ENCODE measurements at regions not wholly inside any gene's neighbourhood (a gene's known extent, or its start where the extent isn't known, plus 50 kb on each side); places are given as distances from the start of the nearest gene placed in this dataset.

DNA sequence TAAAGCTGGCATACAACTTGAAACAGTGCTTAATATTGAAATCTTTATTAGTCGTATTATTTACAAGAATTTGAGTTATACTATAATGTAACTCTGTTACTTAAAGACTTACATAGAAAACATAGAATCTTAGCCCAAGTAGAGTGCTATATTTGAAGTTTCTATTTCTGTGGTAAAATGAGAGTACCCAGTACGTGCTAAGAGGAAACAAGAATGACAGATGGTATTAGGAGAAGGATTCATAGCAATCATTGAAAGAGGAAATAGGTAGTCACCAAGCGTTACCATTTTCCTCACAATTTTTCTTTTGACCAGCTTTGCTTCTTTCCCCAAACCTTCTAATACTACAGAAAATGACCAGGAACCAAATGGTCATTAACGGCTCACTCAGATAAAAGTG lies 412.1 kb upstream of the GRIA3 start:
- Mint-ChIP-seq H3K27ac (no peak overlapping the region), H3K36me3 (ENCODE audit: low read depth) (no peaks in the 10 kb centered on the region), H3K4me1 (no peaks in the 10 kb centered on the region), H3K4me3 (no peak overlapping the region), H3K9me3 (peaks cover 5% of the 10 kb centered on the region), H3K27me3 (no peaks in the 10 kb centered on the region)
- no peak for ATAC-seq
- no peak for DNase-seq

DNA sequence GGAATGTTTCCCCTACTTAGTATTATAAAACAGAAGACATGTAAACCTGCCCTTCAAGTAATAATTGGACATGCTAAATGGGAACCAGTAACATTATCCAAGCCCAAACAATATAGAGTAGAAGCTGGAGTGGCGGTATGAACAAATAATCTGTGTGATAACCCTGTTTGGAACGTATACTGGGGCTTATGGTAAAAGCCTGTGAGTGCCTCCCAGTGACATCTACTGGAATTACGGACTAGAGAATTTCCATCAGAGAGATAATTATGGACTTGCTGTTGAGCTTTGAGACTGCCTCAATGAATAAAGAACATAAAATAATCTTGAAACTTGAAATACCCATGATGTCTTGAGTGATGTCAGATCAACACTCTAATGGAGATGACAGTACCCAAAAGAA lies 406.3 kb upstream of the GRIA3 start:
- DNase-seq, result no peak
- ATAC-seq, result no peak
- Mint-ChIP-seq H3K36me3 (ENCODE audit: low read depth) (no peaks in the 10 kb centered on the region), H3K9me3 (no peaks in the 10 kb centered on the region), H3K27ac (no peak overlapping the region), H3K27me3 (no peaks in the 10 kb centered on the region), H3K4me1 (no peaks in the 10 kb centered on the region), H3K4me3 (no peak overlapping the region)

DNA sequence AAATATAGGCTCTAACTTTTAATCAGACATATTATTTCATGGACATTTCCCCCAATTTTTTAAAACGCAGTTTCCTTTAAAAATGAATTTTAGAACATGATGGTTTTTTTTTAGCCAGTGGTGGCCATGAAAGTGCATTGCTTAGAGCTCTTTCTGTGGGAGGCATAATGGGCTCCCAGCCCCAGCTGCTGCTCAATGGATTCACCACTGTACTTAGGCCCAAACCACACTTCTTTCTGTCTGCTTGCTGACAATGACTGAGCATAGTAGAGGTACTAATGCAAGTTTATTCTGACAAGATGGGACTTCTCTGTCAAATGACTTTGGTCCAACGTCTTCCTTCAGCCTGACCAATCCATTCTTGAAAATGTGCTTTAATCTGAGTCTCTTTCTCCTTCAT lies 400.2 kb upstream of the GRIA3 start:
- Mint-ChIP-seq H3K27me3 (no peaks in the 10 kb centered on the region), H3K9me3 (peaks cover 6% of the 10 kb centered on the region), H3K27ac (no peak overlapping the region), H3K4me3 (no peak overlapping the region), H3K36me3 (ENCODE audit: low read depth) (no peaks in the 10 kb centered on the region), H3K4me1 (no peaks in the 10 kb centered on the region)
- no peak for ATAC-seq
- DNase-seq, result no peak

DNA sequence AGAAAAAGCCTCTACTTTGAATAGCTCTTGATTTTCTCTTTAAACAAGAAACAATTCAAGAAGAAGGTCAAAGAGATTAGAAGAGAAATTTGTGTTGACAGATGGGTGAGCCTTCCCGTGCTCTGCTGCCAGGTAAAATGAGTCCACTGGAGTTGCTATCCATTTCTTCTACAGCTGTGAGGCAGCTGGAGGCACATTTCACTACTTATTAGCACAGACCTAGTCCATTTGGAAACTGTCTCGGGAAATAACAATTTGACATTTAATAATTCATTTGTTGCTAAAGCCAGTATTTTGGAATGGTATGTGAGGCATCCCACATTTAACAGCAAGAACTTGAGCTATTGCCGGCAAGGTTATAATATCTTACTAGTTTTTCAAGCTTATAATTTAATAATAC lies 396.8 kb upstream of the GRIA3 start:
- no peak overlapping the region for H3K27ac Mint-ChIP-seq
- no peaks in the 10 kb centered on the region for H3K36me3 Mint-ChIP-seq (ENCODE audit: low read depth)
- H3K4me3 Mint-ChIP-seq, result no peak overlapping the region
- H3K27me3 Mint-ChIP-seq, result no peaks in the 10 kb centered on the region
- DNase-seq (no peak), ATAC-seq (no peak)
- H3K9me3 Mint-ChIP-seq, result peaks cover 6% of the 10 kb centered on the region
- no peaks in the 10 kb centered on the region for H3K4me1 Mint-ChIP-seq

DNA sequence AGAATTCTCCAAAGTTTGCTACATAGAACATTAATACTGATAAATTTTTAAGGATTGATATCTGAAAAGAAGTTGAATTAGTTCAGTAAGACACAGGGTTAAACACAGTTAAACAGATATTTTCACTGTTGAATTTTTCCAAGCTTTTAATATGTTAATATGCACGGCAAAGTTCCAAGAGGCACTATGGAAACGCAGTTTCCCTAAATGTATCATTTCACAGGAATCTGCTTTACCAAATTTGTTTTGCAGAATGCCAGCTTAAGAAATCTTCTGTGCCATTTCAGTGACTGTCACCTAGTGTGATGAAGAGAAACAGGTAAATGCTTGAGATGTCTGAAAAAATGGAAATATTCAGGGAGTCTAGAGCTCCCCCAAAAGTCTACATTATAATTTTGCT lies 395.9 kb upstream of the GRIA3 start:
- no peaks in the 10 kb centered on the region for H3K36me3 Mint-ChIP-seq (ENCODE audit: low read depth)
- ATAC-seq (no peak), DNase-seq (no peak)
- H3K9me3 Mint-ChIP-seq, result peaks cover 6% of the 10 kb centered on the region
- H3K4me1 Mint-ChIP-seq, result no peaks in the 10 kb centered on the region
- no peaks in the 10 kb centered on the region for H3K27me3 Mint-ChIP-seq
- no peak overlapping the region for H3K4me3 Mint-ChIP-seq
- H3K27ac Mint-ChIP-seq, result no peak overlapping the region

DNA sequence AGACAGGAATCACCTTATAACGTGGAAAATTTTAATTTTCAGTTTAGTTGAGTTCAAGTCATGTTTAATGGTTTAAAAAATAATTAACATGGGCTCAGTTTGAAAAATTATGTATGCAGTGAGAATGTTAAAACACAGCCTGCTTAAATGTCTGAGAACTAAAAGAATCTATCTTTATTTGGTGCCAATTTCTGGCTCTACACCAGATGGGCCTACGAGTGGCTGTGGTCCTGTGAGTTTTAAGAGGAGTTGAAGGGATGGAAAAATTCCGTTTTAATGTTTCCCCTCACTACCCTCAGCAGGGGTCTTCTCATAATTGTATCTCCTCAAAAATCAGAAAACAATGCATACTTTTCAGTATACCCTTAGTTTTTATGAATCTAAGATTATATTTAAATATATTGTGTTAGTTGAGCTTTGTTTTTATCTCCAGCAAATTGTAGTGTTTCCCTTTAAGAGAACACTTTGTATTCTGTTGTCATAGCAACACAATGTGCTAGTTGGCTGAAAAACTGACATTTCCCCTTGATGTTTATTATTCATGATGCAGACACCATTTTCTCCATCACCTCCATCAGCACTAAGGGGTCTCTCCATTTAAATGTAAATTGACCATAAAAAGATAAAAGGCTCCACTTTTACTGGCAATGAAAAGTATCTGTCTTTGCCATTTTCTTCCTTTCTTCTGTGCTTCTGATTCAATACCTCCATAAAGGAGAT lies 393.5 kb upstream of the GRIA3 start:
- Mint-ChIP-seq H3K9me3 (peaks cover 6% of the 10 kb centered on the region), H3K36me3 (ENCODE audit: low read depth) (no peaks in the 10 kb centered on the region), H3K27me3 (no peaks in the 10 kb centered on the region), H3K4me1 (no peaks in the 10 kb centered on the region), H3K27ac (no peak overlapping the region), H3K4me3 (no peak overlapping the region)
- DNase-seq, result no peak
- no peak for ATAC-seq

DNA sequence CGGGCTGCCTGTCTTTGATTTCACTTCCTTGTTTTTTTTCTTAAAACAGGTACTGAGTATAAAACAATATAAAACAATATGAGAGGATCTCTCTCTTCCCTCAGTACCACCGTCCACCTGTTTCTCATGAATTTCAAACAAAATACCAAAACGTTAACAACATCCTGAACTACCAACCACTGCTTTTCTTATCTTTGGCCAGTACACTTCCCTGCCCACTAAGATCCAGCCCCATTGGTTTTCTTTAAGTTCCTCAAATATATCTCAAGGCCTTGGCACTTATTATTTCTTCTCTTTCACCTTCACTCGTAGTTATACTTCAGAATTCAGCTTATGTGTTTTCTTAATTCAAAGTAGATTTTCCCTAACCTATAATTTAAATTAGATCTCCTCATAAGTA lies 370.2 kb upstream of the GRIA3 start:
- Mint-ChIP-seq H3K27me3 (no peaks in the 10 kb centered on the region), H3K27ac (no peak overlapping the region), H3K36me3 (ENCODE audit: low read depth) (no peaks in the 10 kb centered on the region), H3K4me3 (no peak overlapping the region), H3K4me1 (no peaks in the 10 kb centered on the region), H3K9me3 (peaks cover 8% of the 10 kb centered on the region)
- ATAC-seq (no peak), DNase-seq (no peak)

DNA sequence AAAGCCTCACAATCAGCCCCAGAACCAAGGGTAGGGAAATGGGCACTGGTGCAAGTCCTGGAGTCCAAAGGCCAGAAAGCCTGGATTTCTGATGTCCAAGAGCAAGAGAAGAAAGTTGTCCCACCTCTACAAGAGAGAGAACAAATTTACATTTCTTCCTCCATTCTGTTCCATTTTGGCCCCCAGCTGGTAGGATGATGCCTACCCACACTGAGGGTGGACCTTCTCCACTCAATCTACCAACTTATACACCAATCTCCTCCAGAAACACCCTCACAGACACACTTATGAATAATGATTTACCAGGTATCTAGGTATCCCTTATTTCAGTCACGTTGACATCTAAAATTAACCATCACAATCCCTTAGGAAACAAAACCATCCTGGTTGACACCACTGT lies 367.8 kb upstream of the GRIA3 start:
- Mint-ChIP-seq H3K4me1 (no peaks in the 10 kb centered on the region), H3K27me3 (no peaks in the 10 kb centered on the region), H3K36me3 (ENCODE audit: low read depth) (no peaks in the 10 kb centered on the region), H3K9me3 (no peaks in the 10 kb centered on the region), H3K4me3 (no peak overlapping the region), H3K27ac (no peak overlapping the region)
- no peak for ATAC-seq
- DNase-seq, result no peak

DNA sequence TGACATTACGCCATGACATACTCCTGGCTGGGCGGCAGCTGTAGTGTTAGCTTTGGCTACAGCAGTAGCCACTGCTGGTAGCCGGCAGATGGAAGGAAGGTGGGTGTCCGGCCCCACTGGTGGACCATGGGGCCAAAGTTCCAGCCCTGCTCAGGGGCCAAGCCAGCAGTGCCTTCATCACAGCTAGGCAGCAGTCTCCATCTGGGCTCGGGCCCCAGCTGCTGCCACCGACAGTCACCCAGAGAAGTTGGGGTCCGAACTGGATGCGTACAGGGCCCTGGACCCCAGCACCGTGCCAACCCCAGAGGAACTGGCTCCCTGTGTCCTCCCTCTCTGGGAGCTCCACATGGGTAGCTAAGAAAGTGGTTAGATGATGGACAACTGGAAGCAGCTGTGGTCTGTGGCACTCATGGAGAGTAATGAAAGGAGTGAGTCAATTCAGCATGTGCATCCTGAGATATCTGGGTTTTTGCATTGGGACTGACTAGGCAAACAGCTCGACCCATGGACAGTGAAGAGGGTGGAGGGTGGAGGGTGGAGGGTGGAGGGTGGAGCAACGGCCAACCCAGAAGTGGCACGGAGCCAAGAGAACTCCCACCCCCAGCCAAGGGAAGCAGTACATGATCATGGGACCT lies 366.6 kb upstream of the GRIA3 start:
- DNase-seq, result no peak
- no peak for ATAC-seq
- no peaks in the 10 kb centered on the region for H3K4me1 Mint-ChIP-seq
- H3K27ac Mint-ChIP-seq, result no peak overlapping the region
- no peaks in the 10 kb centered on the region for H3K36me3 Mint-ChIP-seq (ENCODE audit: low read depth)
- H3K27me3 Mint-ChIP-seq, result no peaks in the 10 kb centered on the region
- H3K9me3 Mint-ChIP-seq, result no peaks in the 10 kb centered on the region
- H3K4me3 Mint-ChIP-seq, result no peak overlapping the region

DNA sequence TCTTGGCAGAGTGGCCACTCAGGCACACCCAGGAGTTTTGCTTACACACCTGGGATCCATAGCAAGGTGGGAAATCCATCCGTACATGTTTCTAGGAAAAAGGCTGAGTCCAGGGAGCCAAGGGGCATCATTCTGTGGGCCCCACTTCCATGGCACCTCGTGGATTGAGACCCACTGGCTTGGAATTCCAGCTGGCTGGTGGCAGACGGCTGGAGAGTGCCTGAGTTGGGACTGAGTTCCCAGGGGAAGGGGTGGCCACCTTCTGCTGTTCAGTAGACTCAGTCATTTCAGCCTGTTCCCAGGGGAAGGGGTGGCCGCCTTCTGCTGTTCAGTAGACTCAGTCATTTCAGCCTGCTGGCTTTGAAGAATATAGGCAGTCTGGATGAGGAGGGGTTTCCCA lies 366.0 kb upstream of the GRIA3 start:
- no peaks in the 10 kb centered on the region for H3K27me3 Mint-ChIP-seq
- no peak overlapping the region for H3K4me3 Mint-ChIP-seq
- no peaks in the 10 kb centered on the region for H3K9me3 Mint-ChIP-seq
- ATAC-seq, result no peak
- H3K36me3 Mint-ChIP-seq (ENCODE audit: low read depth), result no peaks in the 10 kb centered on the region
- H3K27ac Mint-ChIP-seq, result no peak overlapping the region
- no peak for DNase-seq
- H3K4me1 Mint-ChIP-seq, result no peaks in the 10 kb centered on the region

DNA sequence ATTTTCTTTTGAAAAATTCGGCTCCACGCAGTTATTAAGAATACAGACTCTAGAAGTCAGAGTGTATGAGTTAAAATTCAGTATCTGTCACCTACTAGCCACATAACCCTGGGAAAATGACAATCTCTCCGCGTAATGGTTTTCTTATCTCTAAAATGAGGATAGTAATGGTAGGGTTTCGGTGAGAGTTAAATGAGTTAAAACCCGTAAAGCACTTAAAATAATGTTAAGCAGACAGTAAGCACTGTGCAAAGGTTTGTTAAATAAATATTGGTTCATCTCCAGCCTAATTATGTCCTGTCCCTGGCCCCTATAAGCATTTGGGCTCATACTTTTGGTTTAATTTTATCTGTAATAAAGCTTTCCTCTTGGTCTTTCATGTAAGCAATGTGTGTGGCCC lies 350.8 kb upstream of the GRIA3 start:
- DNase-seq (no peak), ATAC-seq (no peak)
- Mint-ChIP-seq H3K9me3 (no peaks in the 10 kb centered on the region), H3K4me3 (no peak overlapping the region), H3K4me1 (no peaks in the 10 kb centered on the region), H3K27ac (no peak overlapping the region), H3K36me3 (ENCODE audit: low read depth) (no peaks in the 10 kb centered on the region), H3K27me3 (no peaks in the 10 kb centered on the region)

DNA sequence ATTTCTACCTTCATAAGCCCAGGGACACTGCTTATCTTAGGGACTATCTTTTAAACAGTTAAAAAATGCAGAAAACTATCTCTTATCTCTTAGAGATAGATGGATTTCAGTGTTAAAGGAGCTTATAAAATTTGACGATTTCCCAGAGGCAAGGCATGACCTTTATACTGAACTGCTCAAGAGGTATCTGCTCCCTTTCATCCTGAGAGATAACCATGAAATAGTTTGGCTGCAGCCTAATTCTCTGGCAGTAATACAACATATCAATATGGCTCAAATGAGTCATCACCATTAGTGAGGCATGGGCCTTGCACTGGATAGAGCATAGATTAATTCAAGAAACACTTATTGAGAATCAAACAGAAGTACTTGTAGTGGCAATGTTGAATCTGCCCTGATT lies 348.2 kb upstream of the GRIA3 start:
- H3K36me3 Mint-ChIP-seq (ENCODE audit: low read depth), result no peaks in the 10 kb centered on the region
- DNase-seq (no peak), ATAC-seq (no peak)
- H3K27ac Mint-ChIP-seq, result no peak overlapping the region
- no peaks in the 10 kb centered on the region for H3K9me3 Mint-ChIP-seq
- H3K4me3 Mint-ChIP-seq, result no peak overlapping the region
- H3K4me1 Mint-ChIP-seq, result no peaks in the 10 kb centered on the region
- H3K27me3 Mint-ChIP-seq, result no peaks in the 10 kb centered on the region

DNA sequence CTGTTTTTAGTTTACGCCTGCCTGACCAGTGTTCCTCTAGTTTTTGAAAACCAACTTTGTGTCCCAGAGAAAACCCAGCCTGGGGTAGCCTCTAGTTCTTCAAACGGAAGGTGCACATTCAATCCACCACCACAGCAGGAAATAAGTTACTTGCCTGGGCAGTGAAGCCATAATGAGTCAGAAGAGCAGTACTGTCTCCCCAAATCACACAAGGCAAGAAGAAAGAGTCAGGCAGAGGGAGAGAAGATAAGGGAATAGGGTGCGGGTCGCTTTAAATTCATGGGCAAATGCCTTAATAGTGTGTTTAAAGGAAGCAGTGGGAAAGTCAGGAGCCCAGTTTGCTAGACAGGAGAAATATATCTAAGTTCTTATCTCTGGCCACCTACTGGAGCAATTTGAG lies 333.8 kb upstream of the GRIA3 start:
- H3K27me3 Mint-ChIP-seq, result no peaks in the 10 kb centered on the region
- H3K4me3 Mint-ChIP-seq, result no peak overlapping the region
- no peaks in the 10 kb centered on the region for H3K36me3 Mint-ChIP-seq (ENCODE audit: low read depth)
- no peaks in the 10 kb centered on the region for H3K4me1 Mint-ChIP-seq
- no peak overlapping the region for H3K27ac Mint-ChIP-seq
- H3K9me3 Mint-ChIP-seq, result peaks cover 4% of the 10 kb centered on the region
- ATAC-seq (no peak), DNase-seq (no peak)

DNA sequence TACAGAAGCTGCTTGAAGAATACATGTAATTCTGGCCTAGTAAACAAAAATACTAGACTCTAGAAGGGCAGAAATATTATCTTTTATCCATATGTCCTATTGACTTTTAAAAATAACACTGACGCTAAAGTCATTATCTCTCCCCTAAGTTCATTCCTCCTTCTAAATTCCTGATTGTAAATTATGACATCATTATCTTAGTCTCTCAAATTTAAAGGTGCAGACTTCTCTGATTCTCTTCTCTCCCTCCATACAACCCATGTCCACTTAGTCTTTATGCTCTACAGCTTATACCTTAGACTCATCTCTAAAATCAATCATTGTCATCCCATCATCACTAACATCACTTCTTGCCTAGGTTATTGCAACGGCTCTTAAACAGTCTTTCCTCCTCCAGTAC lies 327.9 kb upstream of the GRIA3 start:
- ATAC-seq, result no peak
- H3K4me1 Mint-ChIP-seq, result no peaks in the 10 kb centered on the region
- no peak for DNase-seq
- no peak overlapping the region for H3K27ac Mint-ChIP-seq
- peaks cover 8% of the 10 kb centered on the region for H3K9me3 Mint-ChIP-seq
- no peaks in the 10 kb centered on the region for H3K27me3 Mint-ChIP-seq
- H3K4me3 Mint-ChIP-seq, result no peak overlapping the region
- no peaks in the 10 kb centered on the region for H3K36me3 Mint-ChIP-seq (ENCODE audit: low read depth)

DNA sequence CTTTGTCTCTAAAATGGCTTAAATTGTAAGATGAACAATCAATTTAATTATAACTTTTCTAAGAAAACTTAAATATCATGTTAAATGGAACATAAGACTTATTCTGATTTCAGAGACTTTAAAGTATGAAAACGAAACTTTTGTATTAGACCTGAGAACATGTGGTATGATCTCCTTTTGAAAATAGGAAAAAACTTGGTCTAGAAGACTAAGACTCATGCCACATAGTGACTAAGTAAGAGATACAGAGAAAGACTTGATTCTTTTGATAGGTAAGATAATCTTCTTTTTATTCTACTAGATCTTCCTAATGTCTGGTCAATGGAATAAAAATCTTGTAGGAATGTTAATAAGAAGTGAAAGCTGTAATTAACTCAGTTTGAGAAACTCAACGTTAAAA lies 326.3 kb upstream of the GRIA3 start:
- no peak overlapping the region for H3K4me3 Mint-ChIP-seq
- H3K27me3 Mint-ChIP-seq, result no peaks in the 10 kb centered on the region
- no peaks in the 10 kb centered on the region for H3K36me3 Mint-ChIP-seq (ENCODE audit: low read depth)
- no peak overlapping the region for H3K27ac Mint-ChIP-seq
- H3K9me3 Mint-ChIP-seq, result peaks cover 8% of the 10 kb centered on the region
- ATAC-seq (no peak), DNase-seq (no peak)
- no peaks in the 10 kb centered on the region for H3K4me1 Mint-ChIP-seq

DNA sequence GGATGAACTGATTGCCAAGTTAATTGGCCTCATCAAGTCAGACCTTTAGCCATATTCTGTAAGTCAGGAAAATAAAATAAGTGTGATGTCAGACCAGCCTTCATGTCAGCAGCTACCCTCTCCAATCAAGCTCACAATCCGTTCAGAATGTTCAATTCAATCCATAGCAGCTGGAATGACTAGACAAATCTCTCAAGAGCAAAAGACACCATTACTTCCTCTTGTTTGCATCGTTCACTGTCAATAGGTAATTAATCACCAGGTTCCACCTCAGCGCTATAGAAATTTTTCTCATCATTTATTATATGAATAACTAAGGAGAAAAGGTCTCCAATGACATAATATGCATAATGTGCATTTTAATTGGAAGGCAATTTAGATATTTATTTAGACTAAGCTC lies 321.0 kb upstream of the GRIA3 start:
- no peaks in the 10 kb centered on the region for H3K36me3 Mint-ChIP-seq (ENCODE audit: low read depth)
- no peak for ATAC-seq
- H3K4me3 Mint-ChIP-seq, result no peak overlapping the region
- no peaks in the 10 kb centered on the region for H3K27me3 Mint-ChIP-seq
- no peak for DNase-seq
- H3K4me1 Mint-ChIP-seq, result no peaks in the 10 kb centered on the region
- H3K27ac Mint-ChIP-seq, result no peak overlapping the region
- H3K9me3 Mint-ChIP-seq, result no peaks in the 10 kb centered on the region

Data from activated naive CD8-positive, alpha-beta T cell treated with anti-CD3 and anti-CD28 coated beads, Interleukin-2, amount 50 U/mL, for 24 hours (primary cell).